GM12873 (cell line): ENCODE measurements at regions not wholly inside any gene's neighbourhood (a gene's known extent, or its start where the extent isn't known, plus 50 kb on each side); places are given as distances from the start of the nearest gene placed in this dataset.

Experiments
- TF ChIP-seq, protein P1 (sequence below): IDR thresholded peaks from 2 replicates; pipeline ENCODE4 v1.5.1; 2012; ENCODE audit warnings: low read depth, mild to moderate bottlenecking, moderate library complexity, low read length, control low read depth; ENCODE audit not compliant: insufficient read depth; ENCODE audit errors: missing control alignments

DNA sequence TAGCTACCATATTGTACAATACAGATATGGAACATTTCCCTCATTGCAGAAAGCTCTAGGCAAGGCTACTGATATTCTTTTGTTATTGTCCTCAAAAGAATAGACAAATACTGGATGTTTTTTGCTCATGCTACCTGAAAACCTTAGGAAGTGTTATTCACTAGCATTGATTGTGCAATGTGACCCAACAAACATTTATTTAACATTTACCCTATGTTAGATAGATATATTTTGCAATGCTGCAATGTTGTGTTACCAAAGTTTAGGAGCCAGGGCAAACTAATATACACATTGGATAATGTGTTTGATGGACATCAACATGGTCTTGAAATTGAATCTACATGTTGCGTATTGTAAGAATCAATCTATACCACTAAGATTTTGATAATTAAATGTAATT lies 112.8 kb upstream of the CREB5 start:
- TF ChIP-seq, protein P1, sequence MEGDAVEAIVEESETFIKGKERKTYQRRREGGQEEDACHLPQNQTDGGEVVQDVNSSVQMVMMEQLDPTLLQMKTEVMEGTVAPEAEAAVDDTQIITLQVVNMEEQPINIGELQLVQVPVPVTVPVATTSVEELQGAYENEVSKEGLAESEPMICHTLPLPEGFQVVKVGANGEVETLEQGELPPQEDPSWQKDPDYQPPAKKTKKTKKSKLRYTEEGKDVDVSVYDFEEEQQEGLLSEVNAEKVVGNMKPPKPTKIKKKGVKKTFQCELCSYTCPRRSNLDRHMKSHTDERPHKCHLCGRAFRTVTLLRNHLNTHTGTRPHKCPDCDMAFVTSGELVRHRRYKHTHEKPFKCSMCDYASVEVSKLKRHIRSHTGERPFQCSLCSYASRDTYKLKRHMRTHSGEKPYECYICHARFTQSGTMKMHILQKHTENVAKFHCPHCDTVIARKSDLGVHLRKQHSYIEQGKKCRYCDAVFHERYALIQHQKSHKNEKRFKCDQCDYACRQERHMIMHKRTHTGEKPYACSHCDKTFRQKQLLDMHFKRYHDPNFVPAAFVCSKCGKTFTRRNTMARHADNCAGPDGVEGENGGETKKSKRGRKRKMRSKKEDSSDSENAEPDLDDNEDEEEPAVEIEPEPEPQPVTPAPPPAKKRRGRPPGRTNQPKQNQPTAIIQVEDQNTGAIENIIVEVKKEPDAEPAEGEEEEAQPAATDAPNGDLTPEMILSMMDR: no peak

DNA sequence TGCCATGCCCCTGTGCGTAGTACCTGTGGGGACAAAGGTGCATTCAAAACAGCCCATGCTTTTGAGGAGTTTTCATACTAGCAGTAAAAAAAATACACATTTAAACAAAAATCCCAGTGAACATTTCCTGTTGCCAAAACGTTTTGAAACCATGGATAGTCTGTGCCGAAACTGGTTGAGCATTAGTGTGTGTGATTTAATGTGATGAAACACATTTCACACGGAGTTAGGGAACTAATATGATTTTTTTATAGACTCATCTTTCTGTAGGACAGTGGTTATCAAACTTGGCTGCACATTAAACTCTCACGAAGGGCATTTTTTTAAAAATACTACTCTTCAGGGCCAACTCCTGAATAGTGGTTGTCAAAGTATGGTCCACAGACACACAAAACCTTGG lies 111.8 kb upstream of the CREB5 start:
- TF ChIP-seq, protein P1: no peak

DNA sequence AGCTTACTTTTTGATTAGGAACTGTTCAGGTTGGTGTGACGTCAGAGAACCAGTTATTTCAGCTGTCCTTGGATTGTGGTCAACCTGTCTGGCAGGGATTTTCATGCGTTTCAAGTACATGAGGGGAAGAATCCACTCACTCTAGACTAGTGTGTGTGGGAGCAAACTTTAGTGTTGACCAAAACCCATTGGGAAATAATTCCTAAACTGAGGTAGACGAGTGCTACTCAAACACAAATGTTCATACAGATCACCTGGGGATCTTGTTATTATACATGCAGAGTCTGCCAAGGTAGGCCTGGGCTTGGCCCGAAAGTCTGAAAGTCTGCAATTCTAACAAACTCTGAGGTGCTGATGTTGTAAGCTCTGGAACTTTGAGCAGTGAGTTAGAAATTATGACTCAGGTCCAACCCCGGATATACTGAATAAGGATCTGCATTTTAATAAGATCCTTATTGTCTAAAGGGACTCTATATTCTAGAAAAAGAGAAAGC lies 111.1 kb upstream of the CREB5 start:
- TF ChIP-seq, protein P1: no peak

DNA sequence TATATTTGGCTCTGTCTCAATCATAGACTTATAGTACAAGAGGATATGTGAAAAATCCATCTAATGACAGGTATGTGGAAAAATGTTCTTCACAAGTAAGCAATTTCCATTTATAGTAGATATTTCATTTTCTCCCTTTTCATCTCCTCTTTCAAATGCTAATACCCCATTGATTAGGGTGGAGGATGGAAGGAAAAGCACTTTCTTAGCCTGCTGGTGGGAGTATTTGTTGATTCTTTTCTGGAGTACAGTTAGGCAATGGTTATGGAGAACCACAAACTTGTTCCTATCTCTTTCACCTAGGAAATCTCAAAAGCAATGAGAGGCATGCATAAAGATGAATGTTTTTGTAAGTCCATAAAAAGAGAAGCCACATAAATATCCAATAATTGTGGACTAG lies 108.0 kb upstream of the CREB5 start:
- TF ChIP-seq, protein P1: no peak

DNA sequence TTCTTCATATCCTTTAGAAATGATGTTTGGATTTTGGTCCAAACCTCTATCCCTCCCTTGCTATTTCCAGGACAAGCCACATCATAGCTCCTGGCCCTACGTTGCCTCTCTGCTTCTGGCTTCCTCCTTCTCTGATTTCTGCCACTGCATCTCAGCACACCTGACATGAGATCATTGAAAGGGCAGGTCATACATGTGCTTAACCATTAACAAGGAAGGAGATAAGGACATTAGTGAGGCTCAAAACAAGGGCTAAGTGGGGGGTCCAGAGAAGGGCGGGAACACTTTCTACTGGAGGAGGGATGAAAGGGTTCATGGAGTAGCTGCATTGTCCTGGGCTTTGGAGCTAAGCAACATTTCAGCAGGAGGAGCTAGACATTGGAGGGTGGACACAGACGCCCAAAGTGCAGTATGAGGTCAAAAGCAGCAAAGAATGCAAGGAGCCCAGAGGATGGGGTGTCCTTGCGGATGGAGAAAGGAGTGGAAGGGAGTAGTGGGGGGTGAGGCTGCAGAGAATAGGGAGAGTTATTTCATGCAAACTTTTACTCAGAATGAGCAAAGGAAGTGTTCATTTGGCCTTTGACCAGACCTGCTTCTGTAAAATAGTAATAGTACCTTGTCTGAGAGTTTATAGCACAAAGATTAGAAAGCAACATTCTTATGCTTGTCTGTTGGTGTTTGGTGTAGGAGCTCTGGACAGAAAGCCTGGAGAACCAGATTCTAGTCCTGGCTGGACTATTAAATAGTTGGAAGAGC lies 102.4 kb upstream of the CREB5 start:
- TF ChIP-seq, protein P1: no peak

DNA sequence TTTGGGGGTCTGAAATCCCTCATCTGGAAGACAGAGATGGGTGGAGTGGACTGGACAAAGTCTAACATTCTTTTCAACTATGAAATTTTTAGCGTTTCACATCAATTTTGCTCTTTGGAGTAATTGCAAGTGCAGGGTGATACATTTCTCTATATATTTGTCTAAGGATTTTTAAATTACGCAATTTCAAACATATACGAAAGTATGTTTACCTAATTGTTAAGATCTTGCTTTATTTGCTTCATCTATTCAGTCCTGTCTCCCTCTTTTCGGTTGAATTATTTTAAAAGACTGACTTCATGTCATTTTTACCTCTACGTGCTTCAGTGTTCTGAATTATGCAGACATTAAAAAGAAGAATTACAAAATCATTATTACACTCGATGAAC lies 101.9 kb upstream of the CREB5 start:
- TF ChIP-seq, protein P1: no peak

DNA sequence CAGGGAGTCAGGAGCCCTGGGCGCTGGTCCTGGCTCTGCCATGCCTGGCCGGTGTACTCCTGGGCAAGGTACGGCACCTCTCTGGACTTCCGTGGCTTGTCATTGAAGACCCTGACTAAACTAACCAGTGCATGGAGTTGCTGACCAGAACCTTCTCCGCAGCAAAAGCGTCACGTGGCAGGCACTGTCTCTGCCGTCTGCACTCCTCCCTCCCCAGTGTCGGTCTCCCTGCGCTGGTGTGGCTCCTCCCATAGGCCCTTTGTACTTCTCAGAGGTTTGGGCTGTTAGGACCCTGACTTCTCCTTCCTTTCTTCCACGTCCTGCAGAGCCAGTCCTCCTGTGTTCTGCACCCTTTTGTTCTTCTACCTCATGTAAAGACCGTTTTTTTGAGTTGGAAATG lies 100.6 kb upstream of the CREB5 start:
- TF ChIP-seq, protein P1: no peak
